ENCODE measurements at regions not wholly inside any gene's neighbourhood (a gene's known extent, or its start where the extent isn't known, plus 50 kb on each side); places are given as distances from the start of the nearest gene placed in this dataset.

- TF ChIP-seq CTCF (IDR thresholded peaks at IDR 0.05) = no peak
- TF ChIP-seq EP300 (IDR thresholded peaks at IDR 0.05) = no peak
- no peak for TF ChIP-seq POLR2A (IDR thresholded peaks at IDR 0.05)
- TF ChIP-seq POLR2AphosphoS5 (IDR thresholded peaks at IDR 0.05) = no peak
Observed at GRCh38 chr3:182621435-182622240, 171.7 kb upstream of the ATP11B start.

All from suprapubic skin (tissue), 4 donors.